ENCODE measurements at regions not wholly inside any gene's neighbourhood (a gene's known extent, or its start where the extent isn't known, plus 50 kb on each side); places are given as distances from the start of the nearest gene placed in this dataset.

DNA sequence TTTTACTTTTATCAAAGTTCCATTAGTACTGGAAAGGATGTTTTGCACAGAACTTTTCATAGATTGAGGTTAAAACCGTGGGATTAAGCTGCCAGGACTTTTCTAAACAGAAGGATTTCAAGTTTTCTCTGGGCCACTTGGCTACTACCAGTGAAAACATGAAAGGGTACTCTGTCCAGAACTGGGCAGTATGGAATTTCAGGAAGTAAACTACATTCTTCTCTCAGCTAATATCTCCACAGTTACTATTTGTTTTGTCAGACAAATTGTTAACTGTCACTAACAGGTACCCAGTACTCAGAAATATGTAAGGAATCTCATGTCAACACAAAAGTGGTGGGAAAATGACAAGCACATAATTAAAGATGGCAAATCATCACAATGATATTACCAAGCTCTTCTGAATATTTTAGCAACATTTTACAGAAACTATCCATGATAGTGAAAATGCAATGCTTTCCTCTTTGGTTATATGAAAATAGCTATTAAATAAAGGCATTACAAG is 454.4 kb downstream of the C4orf33 start:
- Histone ChIP-seq H3K36me3 (ENCODE audit: insufficient read depth, low read length) (no peaks in the 10 kb centered on the region), H3K4me3 (ENCODE audit: low read length) (no peak overlapping the region), H3K27me3 (ENCODE audit: insufficient read depth, low read length, poor library complexity, severe bottlenecking) (no peaks in the 10 kb centered on the region), H3K4me1 (ENCODE audit: insufficient read depth, low read length) (no peaks in the 10 kb centered on the region), H3K27ac (ENCODE audit: low read depth, low read length) (no peak overlapping the region), H3K9me3 (ENCODE audit: low read length) (no peaks in the 10 kb centered on the region)
- H3K4me1 Mint-ChIP-seq, result no peaks in the 10 kb centered on the region
- peaks cover 0 to under 1% (median 0%) of the 10 kb centered on the region in 5 donors for H3K9me3 Mint-ChIP-seq
- ChIA-PET POLR2A (no interaction called here), CTCF (no interaction called here)
- H3K36me3 Mint-ChIP-seq, result no peaks in the 10 kb centered on the region
- H3K27me3 Mint-ChIP-seq, result no peaks in the 10 kb centered on the region
- H3K27ac Mint-ChIP-seq, result no peak overlapping the region
- no peak overlapping the region for H3K4me3 Mint-ChIP-seq
- no peak for DNase-seq

DNA sequence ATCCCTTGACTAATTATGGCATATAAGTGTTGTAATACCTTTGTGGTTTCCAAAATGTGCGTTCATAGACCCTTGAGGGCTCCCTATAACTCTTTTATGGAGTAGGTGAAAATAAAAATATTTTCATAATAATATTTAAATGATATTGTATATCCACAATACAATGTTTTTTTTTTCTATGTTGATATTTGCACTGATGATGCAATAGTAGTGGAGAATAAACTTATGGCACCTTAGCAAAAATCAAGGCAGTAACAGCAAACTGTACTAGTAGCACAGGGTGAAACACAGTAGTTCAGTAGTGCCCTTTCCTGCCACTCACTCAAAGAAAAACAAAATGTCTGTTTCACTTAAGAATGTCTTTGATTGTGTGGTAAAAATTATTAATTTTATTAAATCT is 465.3 kb downstream of the C4orf33 start:
- Histone ChIP-seq H3K4me1 (ENCODE audit: insufficient read depth, low read length) (no peaks in the 10 kb centered on the region), H3K36me3 (ENCODE audit: insufficient read depth, low read length) (no peaks in the 10 kb centered on the region), H3K4me3 (ENCODE audit: low read length) (no peak overlapping the region), H3K27ac (ENCODE audit: low read depth, low read length) (no peak overlapping the region), H3K27me3 (ENCODE audit: insufficient read depth, low read length, poor library complexity, severe bottlenecking) (no peaks in the 10 kb centered on the region), H3K9me3 (ENCODE audit: low read length) (no peaks in the 10 kb centered on the region)
- Mint-ChIP-seq H3K27me3 (no peaks in the 10 kb centered on the region), H3K4me1 (no peaks in the 10 kb centered on the region), H3K4me3 (no peak overlapping the region), H3K36me3 (no peaks in the 10 kb centered on the region), H3K27ac (no peak overlapping the region), H3K9me3 (peaks cover 0 to 7% (median 0%) of the 10 kb centered on the region in 5 donors)
- POLR2A ChIA-PET, result no interaction called here
- CTCF ChIA-PET, result no interaction called here
- DNase-seq, result no peak

DNA sequence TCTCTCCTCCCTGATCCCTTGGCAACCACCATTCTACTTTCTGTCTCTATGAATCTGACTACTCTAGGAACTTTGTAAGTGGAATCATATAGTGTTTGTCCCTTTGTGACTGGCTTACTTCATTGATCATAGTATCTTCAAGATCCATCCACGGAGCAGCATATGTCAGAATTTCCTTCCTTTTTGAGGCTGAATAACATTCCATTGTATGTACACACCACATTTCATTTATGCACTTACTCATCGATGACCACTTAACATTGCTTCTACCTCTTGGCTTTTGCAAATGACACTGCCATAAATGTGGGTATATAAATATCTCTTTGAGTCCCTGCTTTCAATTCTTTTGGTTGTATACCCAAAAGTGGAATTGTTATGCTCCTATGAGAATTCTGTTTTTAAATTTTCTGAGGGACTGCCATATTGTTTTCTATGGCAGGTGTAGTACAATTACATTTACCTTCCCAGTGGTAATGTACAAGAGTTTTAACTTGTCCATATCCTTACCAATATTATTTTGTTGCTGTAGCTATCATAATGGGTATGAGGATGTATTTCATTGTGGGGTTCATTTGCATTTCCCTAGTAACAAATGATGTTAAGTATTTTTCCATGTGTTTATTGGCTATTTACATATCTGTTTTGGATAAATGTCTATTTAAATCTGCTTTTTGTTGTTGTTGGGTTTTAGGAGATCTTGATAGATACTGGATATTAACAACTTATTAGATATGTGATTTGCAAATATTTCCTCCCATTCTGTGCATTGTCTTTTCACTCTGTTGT is 466.1 kb downstream of the C4orf33 start:
- Histone ChIP-seq H3K27me3 (ENCODE audit: insufficient read depth, low read length, poor library complexity, severe bottlenecking) (no peaks in the 10 kb centered on the region), H3K4me3 (ENCODE audit: low read length) (no peak overlapping the region), H3K27ac (ENCODE audit: low read depth, low read length) (no peak overlapping the region), H3K36me3 (ENCODE audit: insufficient read depth, low read length) (no peaks in the 10 kb centered on the region), H3K9me3 (ENCODE audit: low read length) (no peaks in the 10 kb centered on the region), H3K4me1 (ENCODE audit: insufficient read depth, low read length) (no peaks in the 10 kb centered on the region)
- no peaks in the 10 kb centered on the region for H3K4me1 Mint-ChIP-seq
- POLR2A ChIA-PET, result no interaction called here
- CTCF ChIA-PET, result no interaction called here
- peaks cover 0 to 7% (median 0%) of the 10 kb centered on the region in 5 donors for H3K9me3 Mint-ChIP-seq
- no peaks in the 10 kb centered on the region for H3K36me3 Mint-ChIP-seq
- no peak overlapping the region for H3K27ac Mint-ChIP-seq
- no peak overlapping the region for H3K4me3 Mint-ChIP-seq
- no peaks in the 10 kb centered on the region for H3K27me3 Mint-ChIP-seq
- no peak for DNase-seq

DNA sequence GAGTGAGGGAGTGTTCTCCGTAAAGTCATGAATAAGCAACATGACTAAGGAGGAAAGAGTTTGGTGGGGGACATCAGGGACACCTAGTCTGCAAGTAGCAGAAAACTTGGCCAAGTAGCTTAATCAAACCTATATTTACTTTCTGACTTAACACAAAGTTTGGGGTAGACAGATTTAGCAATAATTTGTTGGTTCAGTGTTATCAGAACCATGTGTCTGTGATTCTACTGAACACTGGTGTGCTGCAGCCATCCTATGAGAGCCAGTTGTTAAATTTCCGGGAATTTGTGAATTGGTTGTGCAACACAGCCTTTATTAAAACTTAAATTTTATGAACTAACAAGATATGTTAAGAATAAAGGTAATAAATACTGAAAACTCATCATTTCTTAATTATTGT is 469.3 kb downstream of the C4orf33 start:
- Histone ChIP-seq H3K4me1 (ENCODE audit: insufficient read depth, low read length) (no peaks in the 10 kb centered on the region), H3K36me3 (ENCODE audit: insufficient read depth, low read length) (no peaks in the 10 kb centered on the region), H3K9me3 (ENCODE audit: low read length) (no peaks in the 10 kb centered on the region), H3K27me3 (ENCODE audit: insufficient read depth, low read length, poor library complexity, severe bottlenecking) (no peaks in the 10 kb centered on the region), H3K4me3 (ENCODE audit: low read length) (no peak overlapping the region), H3K27ac (ENCODE audit: low read depth, low read length) (no peak overlapping the region)
- Mint-ChIP-seq H3K27ac (no peak overlapping the region), H3K4me3 (no peak overlapping the region), H3K9me3 (peaks cover 0 to 7% (median 0%) of the 10 kb centered on the region in 5 donors), H3K36me3 (no peaks in the 10 kb centered on the region), H3K4me1 (no peaks in the 10 kb centered on the region), H3K27me3 (no peaks in the 10 kb centered on the region)
- DNase-seq, result no peak
- ChIA-PET POLR2A (no interaction called here), CTCF (no interaction called here)

DNA sequence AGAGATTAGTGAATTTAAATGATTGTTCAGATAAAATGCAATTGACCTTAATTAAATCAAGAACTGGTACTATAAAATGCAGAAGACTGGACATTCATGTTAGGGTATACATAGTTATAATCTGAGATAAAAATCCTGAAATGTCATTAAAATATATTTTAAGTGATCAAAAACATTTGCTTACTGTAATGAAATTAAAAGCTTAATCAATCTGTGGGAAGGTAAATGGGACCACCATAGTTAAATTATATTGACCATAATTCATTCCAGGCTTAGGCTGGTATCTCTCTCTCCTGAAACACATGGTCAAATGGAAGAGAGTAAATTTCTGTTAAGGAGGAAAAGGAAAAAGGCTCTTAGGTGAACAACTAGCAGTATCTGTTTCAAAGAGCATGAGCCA is 474.4 kb downstream of the C4orf33 start:
- CTCF ChIA-PET, result no interaction called here
- no peak overlapping the region for H3K27ac Mint-ChIP-seq
- H3K4me3 Mint-ChIP-seq, result no peak overlapping the region
- DNase-seq, result no peak
- POLR2A ChIA-PET, result no interaction called here
- no peak overlapping the region for H3K27ac ChIP-seq (ENCODE audit: low read depth, low read length)
- no peak overlapping the region for H3K4me3 ChIP-seq (ENCODE audit: low read length)
- H3K27me3 Mint-ChIP-seq, result no peaks in the 10 kb centered on the region
- peaks cover 0 to 6% (median 2%) of the 10 kb centered on the region in 5 donors for H3K9me3 Mint-ChIP-seq
- H3K36me3 ChIP-seq (ENCODE audit: insufficient read depth, low read length), result no peaks in the 10 kb centered on the region
- H3K4me1 Mint-ChIP-seq, result no peaks in the 10 kb centered on the region
- no peaks in the 10 kb centered on the region for H3K4me1 ChIP-seq (ENCODE audit: insufficient read depth, low read length)
- no peaks in the 10 kb centered on the region for H3K9me3 ChIP-seq (ENCODE audit: low read length)
- H3K27me3 ChIP-seq (ENCODE audit: insufficient read depth, low read length, poor library complexity, severe bottlenecking), result no peaks in the 10 kb centered on the region
- H3K36me3 Mint-ChIP-seq, result no peaks in the 10 kb centered on the region

DNA sequence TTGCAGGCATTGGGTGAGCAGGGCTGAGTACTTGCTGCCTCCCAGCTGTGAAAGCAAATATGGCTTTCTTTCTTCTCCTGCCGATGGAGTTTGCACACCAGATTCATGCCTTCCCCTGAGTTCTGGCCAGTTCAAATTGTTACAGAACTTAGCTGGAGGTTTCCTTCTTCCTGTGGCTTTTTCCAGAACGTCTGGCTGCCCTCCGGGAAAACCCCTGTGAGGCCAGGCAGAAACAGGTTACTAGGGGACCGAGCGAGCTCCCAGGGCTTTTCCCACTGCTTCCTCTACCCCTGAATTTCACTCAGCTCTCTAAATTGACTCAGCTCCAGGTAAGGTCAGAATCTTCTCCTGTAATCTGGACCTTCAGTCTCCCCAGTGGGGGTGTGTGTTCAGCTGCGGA is 482.4 kb downstream of the C4orf33 start:
- CTCF ChIA-PET, result no interaction called here
- Mint-ChIP-seq H3K9me3 (peaks cover 2 to 11% (median 11%) of the 10 kb centered on the region in 5 donors), H3K36me3 (no peaks in the 10 kb centered on the region), H3K4me3 (no peak overlapping the region), H3K27me3 (no peaks in the 10 kb centered on the region), H3K4me1 (no peaks in the 10 kb centered on the region), H3K27ac (no peak overlapping the region)
- DNase-seq, result no peak
- Histone ChIP-seq H3K27me3 (ENCODE audit: insufficient read depth, low read length, poor library complexity, severe bottlenecking) (no peaks in the 10 kb centered on the region), H3K36me3 (ENCODE audit: insufficient read depth, low read length) (no peaks in the 10 kb centered on the region), H3K4me3 (ENCODE audit: low read length) (no peak overlapping the region), H3K4me1 (ENCODE audit: insufficient read depth, low read length) (no peaks in the 10 kb centered on the region), H3K9me3 (ENCODE audit: low read length) (no peaks in the 10 kb centered on the region), H3K27ac (ENCODE audit: low read depth, low read length) (no peak overlapping the region)
- POLR2A ChIA-PET, result no interaction called here

DNA sequence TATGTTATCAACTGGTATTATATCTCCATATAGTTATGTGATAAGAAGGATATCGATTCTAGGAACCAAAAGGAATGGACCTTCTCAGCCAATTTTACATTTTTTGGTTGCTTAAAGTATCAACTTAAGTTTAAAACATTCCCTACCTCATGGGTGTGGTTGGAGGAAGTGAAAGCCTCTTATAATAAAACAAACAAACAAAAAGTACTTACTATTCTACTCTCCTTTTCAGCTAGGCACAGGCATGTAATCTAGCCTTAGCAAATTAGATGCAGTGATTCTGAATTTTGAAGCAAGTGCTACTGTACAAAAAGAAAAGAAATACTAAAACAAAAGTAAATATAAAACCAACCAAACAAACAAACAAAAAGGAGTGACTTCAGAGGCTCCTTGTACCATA is 485.4 kb downstream of the C4orf33 start:
- Histone ChIP-seq H3K4me3 (ENCODE audit: low read length) (no peak overlapping the region), H3K27ac (ENCODE audit: low read depth, low read length) (no peak overlapping the region), H3K27me3 (ENCODE audit: insufficient read depth, low read length, poor library complexity, severe bottlenecking) (no peaks in the 10 kb centered on the region), H3K9me3 (ENCODE audit: low read length) (no peaks in the 10 kb centered on the region), H3K36me3 (ENCODE audit: insufficient read depth, low read length) (no peaks in the 10 kb centered on the region), H3K4me1 (ENCODE audit: insufficient read depth, low read length) (no peaks in the 10 kb centered on the region)
- Mint-ChIP-seq H3K36me3 (no peaks in the 10 kb centered on the region), H3K27me3 (no peaks in the 10 kb centered on the region), H3K9me3 (peaks cover 4 to 18% (median 12%) of the 10 kb centered on the region in 5 donors), H3K4me3 (no peak overlapping the region), H3K27ac (no peak overlapping the region), H3K4me1 (no peaks in the 10 kb centered on the region)
- POLR2A ChIA-PET, result no interaction called here
- DNase-seq, result no peak
- CTCF ChIA-PET, result no interaction called here

DNA sequence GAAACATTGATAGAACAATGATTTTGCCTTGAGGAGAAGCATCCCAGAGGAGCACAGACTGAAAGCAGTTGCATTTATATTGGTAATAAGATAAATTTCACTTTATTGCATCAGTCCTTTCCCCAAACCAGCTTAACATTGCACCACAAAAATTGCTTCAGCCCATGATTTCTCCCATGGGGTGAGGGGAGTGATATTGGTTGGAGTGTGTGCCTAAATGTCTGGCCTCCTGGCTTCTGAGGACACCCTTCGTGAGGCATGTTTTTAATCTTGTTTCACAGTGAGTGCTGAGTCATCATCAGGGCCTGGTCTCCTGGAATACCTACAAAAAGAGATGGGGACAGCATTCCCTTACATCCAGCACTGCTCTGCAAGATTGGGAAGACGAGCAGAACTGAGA is 487.9 kb downstream of the C4orf33 start:
- ChIA-PET CTCF (no interaction called here), POLR2A (no interaction called here)
- Mint-ChIP-seq H3K27me3 (no peaks in the 10 kb centered on the region), H3K36me3 (no peaks in the 10 kb centered on the region), H3K27ac (no peak overlapping the region), H3K4me3 (no peak overlapping the region), H3K4me1 (no peaks in the 10 kb centered on the region), H3K9me3 (peaks cover 4 to 15% (median 9%) of the 10 kb centered on the region in 5 donors)
- Histone ChIP-seq H3K4me1 (ENCODE audit: insufficient read depth, low read length) (no peaks in the 10 kb centered on the region), H3K27ac (ENCODE audit: low read depth, low read length) (no peak overlapping the region), H3K4me3 (ENCODE audit: low read length) (no peak overlapping the region), H3K36me3 (ENCODE audit: insufficient read depth, low read length) (no peaks in the 10 kb centered on the region), H3K9me3 (ENCODE audit: low read length) (no peaks in the 10 kb centered on the region), H3K27me3 (ENCODE audit: insufficient read depth, low read length, poor library complexity, severe bottlenecking) (no peaks in the 10 kb centered on the region)
- no peak for DNase-seq

Data from CD8-positive, alpha-beta memory T cell (primary cell).